Sigmoid colon (tissue), 4 donors: ENCODE measurements at regions not wholly inside any gene's neighbourhood (a gene's known extent, or its start where the extent isn't known, plus 50 kb on each side); places are given as distances from the start of the nearest gene placed in this dataset.

Experiments used
- POLR2A ChIP-seq, 2 donors: fragments of 450-650 bp; IDR thresholded peaks; one replicate each; pipeline ENCODE4 v1.6.1; 2016; ENCODE audit warnings: antibody characterized with exemption in 2 of 2, mild to moderate bottlenecking in 2 of 2, moderate library complexity in 2 of 2
- POLR2AphosphoS5 ChIP-seq, 4 donors: sonication (generic); formaldehyde crosslinking; IDR thresholded peaks; one replicate each; pipeline ENCODE4 v1.6.1; 2017; ENCODE audit warnings: antibody characterized with exemption in 4 of 4
- TF ChIP-seq, protein P1 (sequence below), 4 experiments: fragments of 450-650 bp in 3 of 4; fragments of 200-600 bp in 1 of 4; IDR thresholded peaks; one replicate each; pipeline ENCODE4 v1.5.1; 2016 to 2019; ENCODE audit warnings: antibody characterized with exemption in 4 of 4, mild to moderate bottlenecking in 3 of 4, moderate library complexity in 2 of 4

DNA sequence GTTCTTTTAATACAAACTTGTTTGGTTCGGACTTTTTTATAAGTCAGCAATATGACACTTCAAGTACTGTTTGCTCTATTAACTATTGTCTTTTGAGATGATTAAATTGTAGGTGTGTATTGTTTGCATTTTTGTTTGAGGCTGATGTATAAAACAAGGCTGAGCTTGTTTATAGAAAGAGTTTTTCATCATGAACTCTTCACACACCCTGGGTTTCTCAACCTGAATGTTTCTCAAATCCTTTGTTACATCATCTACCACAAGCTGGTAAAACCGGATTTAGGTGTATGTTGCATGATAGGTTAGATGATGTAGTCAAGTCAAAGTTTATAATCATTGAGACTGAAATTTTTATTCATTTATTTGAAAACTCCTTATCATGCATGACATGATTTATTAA lies 335.2 kb upstream of the LRATD1 start:
- TF ChIP-seq, protein P1, sequence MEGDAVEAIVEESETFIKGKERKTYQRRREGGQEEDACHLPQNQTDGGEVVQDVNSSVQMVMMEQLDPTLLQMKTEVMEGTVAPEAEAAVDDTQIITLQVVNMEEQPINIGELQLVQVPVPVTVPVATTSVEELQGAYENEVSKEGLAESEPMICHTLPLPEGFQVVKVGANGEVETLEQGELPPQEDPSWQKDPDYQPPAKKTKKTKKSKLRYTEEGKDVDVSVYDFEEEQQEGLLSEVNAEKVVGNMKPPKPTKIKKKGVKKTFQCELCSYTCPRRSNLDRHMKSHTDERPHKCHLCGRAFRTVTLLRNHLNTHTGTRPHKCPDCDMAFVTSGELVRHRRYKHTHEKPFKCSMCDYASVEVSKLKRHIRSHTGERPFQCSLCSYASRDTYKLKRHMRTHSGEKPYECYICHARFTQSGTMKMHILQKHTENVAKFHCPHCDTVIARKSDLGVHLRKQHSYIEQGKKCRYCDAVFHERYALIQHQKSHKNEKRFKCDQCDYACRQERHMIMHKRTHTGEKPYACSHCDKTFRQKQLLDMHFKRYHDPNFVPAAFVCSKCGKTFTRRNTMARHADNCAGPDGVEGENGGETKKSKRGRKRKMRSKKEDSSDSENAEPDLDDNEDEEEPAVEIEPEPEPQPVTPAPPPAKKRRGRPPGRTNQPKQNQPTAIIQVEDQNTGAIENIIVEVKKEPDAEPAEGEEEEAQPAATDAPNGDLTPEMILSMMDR (IDR thresholded peaks at IDR 0.05): no peak
- TF ChIP-seq POLR2A (IDR thresholded peaks at IDR 0.05): no peak
- TF ChIP-seq POLR2AphosphoS5 (IDR thresholded peaks at IDR 0.05): no peak
